HG02763 (cell line): ENCODE measurements at regions not wholly inside any gene's neighbourhood (a gene's known extent, or its start where the extent isn't known, plus 50 kb on each side); places are given as distances from the start of the nearest gene placed in this dataset.

Experiments
- ATAC-seq: cut with Tn5 transposase; IDR thresholded peaks from one replicate; pipeline ENCODE4 v1.9.1; 2021; ENCODE audit warnings: mild to moderate bottlenecking, moderate library complexity; ENCODE audit not compliant: unreplicated experiment

- no peak for ATAC-seq
These were observed 685.6 kb downstream of the TBC1D32 start for GRCh38 chr6:120648713-120649112.

DNA sequence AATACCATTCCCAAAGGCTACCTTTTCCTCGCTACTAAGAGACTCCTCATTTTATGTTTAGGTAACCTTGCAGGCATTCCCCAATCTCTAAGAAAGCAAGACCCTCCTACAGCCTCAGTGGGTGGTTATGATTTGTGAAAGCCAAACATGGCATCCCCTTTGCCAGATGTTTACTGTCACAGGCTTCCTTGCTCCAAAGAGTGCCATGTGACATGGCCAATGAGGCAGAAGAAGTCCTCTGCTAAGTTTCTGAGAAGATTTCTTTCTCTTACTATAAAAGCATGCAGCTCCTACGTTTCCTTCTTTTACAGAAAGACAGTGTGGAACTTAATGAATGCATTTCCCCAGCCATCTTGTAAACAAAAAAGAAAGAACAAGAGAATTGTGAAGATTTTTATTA is 688.2 kb downstream of the TBC1D32 start:
- ATAC-seq, result no peak

DNA sequence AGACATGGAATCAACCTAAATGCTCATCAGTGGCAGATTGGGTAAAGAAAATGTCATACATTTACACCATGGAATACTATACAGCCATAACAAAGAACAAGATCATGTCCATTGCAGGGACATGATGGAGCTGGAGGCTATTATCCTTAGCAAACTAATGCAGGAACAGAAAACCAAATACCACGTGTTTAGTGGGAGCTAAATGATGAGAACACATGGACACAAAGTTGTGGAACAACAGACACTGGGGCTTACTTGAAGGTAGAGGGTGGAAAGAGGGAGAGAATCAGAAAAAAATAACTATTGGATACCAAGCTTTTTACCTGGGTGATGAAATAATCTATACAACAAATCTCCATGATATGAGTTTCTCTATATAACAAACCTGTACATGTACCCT is 701.3 kb downstream of the TBC1D32 start:
- ATAC-seq, result no peak

DNA sequence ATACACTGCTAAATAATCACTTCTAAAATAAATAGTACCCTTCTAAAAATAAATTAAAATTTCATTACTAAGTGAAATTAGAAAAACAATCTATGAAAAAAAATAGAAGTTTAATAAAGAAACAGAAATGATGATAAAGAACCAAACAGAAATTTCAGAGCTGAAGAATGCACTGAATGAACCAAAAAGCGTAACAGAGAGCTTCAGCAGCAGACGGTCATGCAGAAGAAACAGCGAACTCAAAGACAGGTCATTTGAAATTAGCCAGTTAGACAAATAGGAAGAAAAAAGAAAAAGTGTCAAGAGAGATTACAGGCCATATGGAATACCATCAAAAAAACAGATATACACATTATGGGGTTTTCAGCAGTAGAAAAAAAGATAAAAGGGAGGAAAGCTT is 706.7 kb downstream of the TBC1D32 start:
- no peak for ATAC-seq

DNA sequence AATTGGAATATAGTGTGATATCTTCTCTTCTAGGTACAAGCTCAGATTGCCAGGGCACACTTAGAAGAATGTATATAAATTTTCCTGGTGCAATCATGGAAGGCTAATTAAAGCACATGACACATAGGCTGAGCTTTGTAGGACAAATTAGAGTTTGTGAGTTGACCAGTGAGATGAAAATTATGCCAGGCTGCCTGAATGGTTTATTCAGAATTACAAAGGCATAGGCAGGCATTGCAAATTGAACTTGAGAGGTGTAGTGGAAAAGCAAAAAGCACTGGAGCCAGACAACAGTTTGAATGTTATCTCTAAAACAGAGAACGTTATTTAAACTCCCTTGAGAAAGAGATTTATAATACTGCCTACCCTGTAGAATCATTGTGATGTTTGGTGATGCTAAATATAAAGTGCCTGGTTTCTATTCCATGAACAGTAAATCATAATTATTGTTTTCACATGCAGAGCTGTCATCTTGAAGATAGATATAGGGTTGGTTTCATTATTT is 712.1 kb downstream of the TBC1D32 start:
- no peak for ATAC-seq

GRCh38 chr6:120620900-120621299 is 713.4 kb downstream of the TBC1D32 start:
- no peak for ATAC-seq

DNA sequence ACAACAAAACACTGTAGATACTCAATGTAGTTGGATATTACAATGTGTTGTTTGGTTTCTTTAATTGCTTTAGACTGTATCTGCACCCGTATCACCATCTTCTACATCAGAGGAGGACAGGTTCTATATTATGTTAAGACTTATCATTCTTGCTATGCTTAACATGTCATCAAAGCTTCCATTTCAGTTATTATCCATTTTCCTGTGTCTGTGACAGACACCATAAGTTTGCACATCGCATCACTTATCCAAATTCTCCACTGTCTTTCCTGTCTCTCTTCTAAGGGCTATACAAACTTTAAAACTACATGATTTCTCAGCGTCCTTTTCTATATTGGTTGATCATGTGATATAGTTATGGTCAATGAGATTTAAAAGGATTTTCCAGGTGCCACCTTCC is 719.0 kb downstream of the TBC1D32 start:
- no peak for ATAC-seq

GRCh38 chr6:120614723-120615122 is 719.6 kb downstream of the TBC1D32 start:
- ATAC-seq, result no peak

- ATAC-seq, result no peak
These were observed 725.5 kb downstream of the TBC1D32 start for GRCh38 chr6:120608826-120609225.

GRCh38 chr6:120606743-120607142 is 727.5 kb downstream of the TBC1D32 start:
- ATAC-seq, result no peak

GRCh38 chr6:120604510-120604909 is 729.8 kb downstream of the TBC1D32 start:
- ATAC-seq, result no peak

GRCh38 chr6:120590611-120591010 is 743.7 kb downstream of the TBC1D32 start:
- no peak for ATAC-seq

- ATAC-seq, result no peak
These were observed 745.9 kb downstream of the TBC1D32 start for GRCh38 chr6:120588424-120588823.

GRCh38 chr6:120587381-120587780 is 746.9 kb downstream of the TBC1D32 start:
- ATAC-seq, result no peak

- no peak for ATAC-seq
These were observed 750.0 kb downstream of the TBC1D32 start for GRCh38 chr6:120584111-120584760.

DNA sequence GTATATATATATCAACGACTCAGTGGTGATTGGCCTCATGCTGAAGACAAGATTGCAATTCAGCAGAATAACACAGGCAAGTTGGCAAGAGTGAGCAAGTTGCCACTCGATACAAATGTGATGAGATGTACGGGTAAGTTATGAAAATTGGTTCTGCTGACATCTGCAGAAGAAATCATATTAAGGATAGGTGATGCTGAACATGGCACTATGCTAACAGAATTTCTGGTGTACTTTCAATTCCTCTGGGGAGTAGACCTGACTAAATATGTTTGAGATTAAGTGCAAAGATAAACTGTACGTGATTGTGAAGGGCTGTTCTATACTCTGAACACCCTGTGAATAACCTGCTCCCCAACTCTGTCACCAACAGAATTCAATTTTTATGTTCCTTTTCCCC is 758.2 kb downstream of the TBC1D32 start:
- ATAC-seq, result no peak

DNA sequence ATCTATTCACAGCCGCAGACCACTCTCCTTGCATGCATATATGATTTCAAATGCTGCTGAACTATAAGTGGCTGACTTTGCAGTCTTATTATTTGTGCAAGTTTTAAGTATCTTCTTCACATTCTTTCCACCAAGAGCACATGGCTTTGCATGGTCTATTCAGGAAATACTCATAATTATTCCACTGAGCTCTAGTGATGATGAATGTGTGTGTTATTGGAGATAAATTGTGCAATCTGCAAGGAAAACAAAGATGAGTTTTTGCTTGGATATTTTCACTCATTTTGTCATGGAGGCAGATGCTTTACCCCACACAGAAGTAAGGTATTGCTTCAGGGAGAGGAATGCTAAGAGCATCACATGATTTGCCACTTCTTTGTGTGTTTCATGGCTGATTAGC is 764.6 kb downstream of the TBC1D32 start:
- no peak for ATAC-seq

DNA sequence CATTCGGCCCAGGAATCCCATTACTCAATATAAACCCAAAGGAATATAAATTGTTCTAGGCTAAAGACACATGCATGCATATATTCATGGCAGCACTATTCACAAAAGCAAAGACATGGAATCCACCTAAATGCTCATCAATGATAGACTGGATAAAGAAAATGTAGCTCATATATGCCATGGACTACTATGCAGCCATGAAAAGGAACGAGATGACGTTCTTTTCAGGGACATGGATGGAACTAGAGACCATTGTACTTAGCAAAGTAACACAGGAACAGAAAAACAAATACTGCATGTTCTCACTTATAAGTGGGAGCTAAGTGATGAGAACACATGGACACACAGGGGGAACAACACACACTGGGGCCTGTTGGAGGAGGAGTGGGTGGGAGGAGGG is 769.5 kb downstream of the TBC1D32 start:
- no peak for ATAC-seq

DNA sequence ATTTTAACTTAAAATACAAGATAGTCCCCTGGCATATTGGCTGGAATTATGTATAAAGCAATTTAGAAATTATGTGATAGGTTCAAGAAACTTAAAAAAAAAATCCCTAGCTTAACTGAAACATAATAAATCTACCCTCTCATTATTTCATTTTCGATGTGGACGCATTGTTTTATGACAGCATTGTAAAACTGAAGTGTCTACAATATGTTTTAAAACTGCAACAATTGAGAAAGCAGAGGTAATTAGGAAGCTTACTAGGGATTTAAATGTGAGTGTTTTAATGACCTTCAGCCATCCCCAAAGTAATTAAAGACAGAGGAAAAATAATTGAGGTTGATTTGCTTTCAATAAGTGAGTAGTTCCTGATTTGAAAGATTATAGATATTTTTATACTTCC is 776.0 kb downstream of the TBC1D32 start:
- ATAC-seq, result no peak

DNA sequence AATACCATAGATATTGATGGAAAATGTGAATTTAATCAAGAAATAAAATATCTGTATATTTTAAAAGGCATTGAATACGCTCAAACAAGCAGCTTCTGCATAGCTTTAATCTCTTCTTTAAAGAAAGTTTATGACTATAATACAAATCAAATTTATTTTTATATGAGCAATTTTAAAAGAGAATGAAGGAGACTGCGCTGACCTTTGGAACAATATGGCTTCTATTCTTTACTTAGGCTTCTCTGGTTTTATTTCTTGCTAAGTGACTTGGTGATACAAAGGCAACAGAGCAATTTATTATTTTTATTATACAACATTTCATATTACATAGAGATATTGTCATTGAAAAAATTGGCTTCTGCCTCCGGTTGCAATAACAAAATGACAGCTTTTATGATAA is 776.7 kb downstream of the TBC1D32 start:
- no peak for ATAC-seq

GRCh38 chr6:120556491-120556890 is 777.8 kb downstream of the TBC1D32 start:
- no peak for ATAC-seq

GRCh38 chr6:120553353-120553752 is 780.9 kb downstream of the TBC1D32 start:
- no peak for ATAC-seq

GRCh38 chr6:120545353-120545752 is 788.9 kb downstream of the TBC1D32 start:
- ATAC-seq, result no peak
